ENCODE measurements at regions not wholly inside any gene's neighbourhood (a gene's known extent, or its start where the extent isn't known, plus 50 kb on each side); places are given as distances from the start of the nearest gene placed in this dataset.

- no peaks in the 10 kb centered on the region for H3K36me3 ChIP-seq (ENCODE audit: control insufficient read depth in 4 of 4, insufficient read depth in 3 of 4, low read depth in 1 of 4, low read length in 3 of 4)
- peaks cover 0 to 3% (median 0%) of the 10 kb centered on the region in 4 donors for H3K27me3 ChIP-seq (ENCODE audit: control insufficient read depth in 4 of 4, insufficient read depth in 4 of 4, low read length in 3 of 4)
- no peaks in the 10 kb centered on the region for H3K4me1 ChIP-seq (ENCODE audit: control insufficient read depth in 4 of 4, insufficient read depth in 4 of 4, low read length in 3 of 4)
- H3K9me3 ChIP-seq (ENCODE audit: control insufficient read depth in 4 of 4, low read length in 3 of 4): no peaks in the 10 kb centered on the region
- no peak overlapping the region for H3K27ac ChIP-seq (ENCODE audit: low read depth in 1 of 2, low read length in 2 of 2)
- TF ChIP-seq EGR1 (IDR thresholded peaks at IDR 0.05; ENCODE audit: low read depth in 2 of 2) (no peak), JUND (IDR thresholded peaks at IDR 0.05) (no peak), RAD21 (IDR thresholded peaks at IDR 0.05) (no peak), FOXA2 (IDR thresholded peaks at IDR 0.05) (no peak), SP1 (IDR thresholded peaks at IDR 0.05) (no peak), GABPA (IDR thresholded peaks at IDR 0.05 in 1 of 2, conservative IDR thresholded peaks at IDR 0.05 in 1 of 2) (no peak), HNF4A (conservative IDR thresholded peaks at IDR 0.05) (no peak), REST (IDR thresholded peaks at IDR 0.05) (no peak)
- 74% methylated on average over 5 of the region's 5 CpGs for WGBS
- H3K9ac ChIP-seq (ENCODE audit: low read depth in 1 of 2, low read length in 2 of 2): no peak overlapping the region
- DNase-seq (ENCODE audit: low spot score): no peak
- H3K4me3 ChIP-seq (ENCODE audit: low read depth in 1 of 3, low read length in 3 of 3): no peak overlapping the region
Measured at GRCh38 chr1:60562740-60563139, 489.2 kb upstream of the C1orf87 start.

GRCh38 chr1:60560701-60561100 is 487.1 kb upstream of the C1orf87 start:
- Histone ChIP-seq H3K9me3 (ENCODE audit: control insufficient read depth in 4 of 4, low read length in 3 of 4) (no peaks in the 10 kb centered on the region), H3K36me3 (ENCODE audit: control insufficient read depth in 4 of 4, insufficient read depth in 3 of 4, low read depth in 1 of 4, low read length in 3 of 4) (no peaks in the 10 kb centered on the region), H3K27me3 (ENCODE audit: control insufficient read depth in 4 of 4, insufficient read depth in 4 of 4, low read length in 3 of 4) (peaks cover 0 to 5% (median 0%) of the 10 kb centered on the region in 4 donors), H3K4me3 (ENCODE audit: low read depth in 1 of 3, low read length in 3 of 3) (no peak overlapping the region), H3K9ac (ENCODE audit: low read depth in 1 of 2, low read length in 2 of 2) (no peak overlapping the region), H3K27ac (ENCODE audit: low read depth in 1 of 2, low read length in 2 of 2) (no peak overlapping the region), H3K4me1 (ENCODE audit: control insufficient read depth in 4 of 4, insufficient read depth in 4 of 4, low read length in 3 of 4) (no peaks in the 10 kb centered on the region)
- 85% methylated on average over 3 of the region's 3 CpGs for WGBS
- no peak for TF ChIP-seq SP1 (IDR thresholded peaks at IDR 0.05)
- TF ChIP-seq HNF4A (conservative IDR thresholded peaks at IDR 0.05): no peak
- TF ChIP-seq FOXA2 (IDR thresholded peaks at IDR 0.05): no peak
- no peak for TF ChIP-seq RAD21 (IDR thresholded peaks at IDR 0.05)
- TF ChIP-seq JUND (IDR thresholded peaks at IDR 0.05): no peak
- TF ChIP-seq EGR1 (IDR thresholded peaks at IDR 0.05; ENCODE audit: low read depth in 2 of 2): no peak
- TF ChIP-seq NR2F2 (IDR thresholded peaks at IDR 0.05): no peak
- no peak for TF ChIP-seq REST (IDR thresholded peaks at IDR 0.05)
- TF ChIP-seq TAF1 (conservative IDR thresholded peaks at IDR 0.05): no peak
- DNase-seq (ENCODE audit: low spot score): no peak

- WGBS: 46% methylated on average over 2 of the region's 2 CpGs
- no peak for DNase-seq (ENCODE audit: low spot score)
- Histone ChIP-seq H3K36me3 (ENCODE audit: control insufficient read depth in 4 of 4, insufficient read depth in 3 of 4, low read depth in 1 of 4, low read length in 3 of 4) (no peaks in the 10 kb centered on the region), H3K9me3 (ENCODE audit: control insufficient read depth in 4 of 4, low read length in 3 of 4) (no peaks in the 10 kb centered on the region), H3K4me3 (ENCODE audit: low read depth in 1 of 3, low read length in 3 of 3) (no peak overlapping the region), H3K9ac (ENCODE audit: low read depth in 1 of 2, low read length in 2 of 2) (no peak overlapping the region), H3K27ac (ENCODE audit: low read depth in 1 of 2, low read length in 2 of 2) (no peak overlapping the region), H3K4me1 (ENCODE audit: control insufficient read depth in 4 of 4, insufficient read depth in 4 of 4, low read length in 3 of 4) (no peaks in the 10 kb centered on the region), H3K27me3 (ENCODE audit: control insufficient read depth in 4 of 4, insufficient read depth in 4 of 4, low read length in 3 of 4) (peaks cover 0 to 2% (median 0%) of the 10 kb centered on the region in 4 donors)
- TF ChIP-seq NR2F2 (IDR thresholded peaks at IDR 0.05) (no peak), REST (IDR thresholded peaks at IDR 0.05) (no peak), JUND (IDR thresholded peaks at IDR 0.05) (no peak), FOXA1 (IDR thresholded peaks at IDR 0.05) (no peak), HNF4A (conservative IDR thresholded peaks at IDR 0.05) (no peak), EGR1 (IDR thresholded peaks at IDR 0.05; ENCODE audit: low read depth in 2 of 2) (no peak), ZBTB33 (IDR thresholded peaks at IDR 0.05) (no peak), HNF4G (IDR thresholded peaks at IDR 0.05) (no peak), TAF1 (conservative IDR thresholded peaks at IDR 0.05) (no peak), ATF3 (IDR thresholded peaks at IDR 0.05) (no peak), FOXA2 (IDR thresholded peaks at IDR 0.05) (no peak)
Measured at GRCh38 chr1:60558236-60558635, 484.7 kb upstream of the C1orf87 start.
